Right kidney (tissue), 1 donor: ENCODE measurements at regions not wholly inside any gene's neighbourhood (a gene's known extent, or its start where the extent isn't known, plus 50 kb on each side); places are given as distances from the start of the nearest gene placed in this dataset.

Source experiments
- DNase-seq: peaks from one replicate; pipeline ENCODE4 v3.0.0-alpha.2; 2016

GRCh38 chr5:27387535-27388073 lies 349.2 kb upstream of the CDH9 start:
- DNase-seq = no peak

- no peak for DNase-seq
These were observed 343.3 kb upstream of the CDH9 start for GRCh38 chr5:27381686-27382085.

DNA sequence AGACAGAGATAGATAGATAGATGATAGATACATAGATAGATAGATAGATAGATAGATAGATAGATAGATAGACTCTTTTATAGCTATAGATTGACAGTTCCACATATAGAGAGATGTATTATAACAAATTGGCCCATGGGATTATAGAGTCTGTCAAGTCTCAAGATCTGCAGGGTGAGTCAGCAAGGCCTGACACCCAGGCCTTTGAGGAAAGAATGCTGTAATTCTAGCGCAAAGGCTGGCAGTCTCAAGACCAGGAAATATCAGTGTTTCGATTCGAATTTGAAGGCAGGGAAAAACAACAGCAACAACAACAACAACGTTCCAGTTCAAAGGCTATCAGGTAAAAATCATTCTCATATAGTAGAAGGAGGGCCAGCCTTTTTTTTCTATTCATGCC lies 339.2 kb upstream of the CDH9 start:
- no peak for DNase-seq

DNA sequence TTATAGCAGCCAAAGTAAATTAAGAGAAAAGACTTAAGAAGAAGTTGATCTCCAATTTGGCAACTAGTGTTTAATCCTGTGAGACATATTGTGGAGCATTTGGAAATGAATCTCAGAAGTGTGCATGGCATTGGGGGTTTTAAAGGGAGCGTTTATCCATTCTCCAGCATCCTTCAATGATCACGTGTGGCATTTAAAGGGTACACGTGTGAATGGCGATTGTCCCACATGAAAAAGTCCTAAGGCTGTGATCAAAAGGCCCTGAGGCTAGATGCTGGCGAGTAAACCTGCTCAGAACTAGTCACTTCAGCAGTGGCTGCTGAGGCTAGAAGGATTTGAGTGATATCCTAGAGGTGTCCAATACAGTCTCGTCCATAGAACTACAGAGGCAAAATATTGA lies 315.6 kb upstream of the CDH9 start:
- no peak for DNase-seq

DNA sequence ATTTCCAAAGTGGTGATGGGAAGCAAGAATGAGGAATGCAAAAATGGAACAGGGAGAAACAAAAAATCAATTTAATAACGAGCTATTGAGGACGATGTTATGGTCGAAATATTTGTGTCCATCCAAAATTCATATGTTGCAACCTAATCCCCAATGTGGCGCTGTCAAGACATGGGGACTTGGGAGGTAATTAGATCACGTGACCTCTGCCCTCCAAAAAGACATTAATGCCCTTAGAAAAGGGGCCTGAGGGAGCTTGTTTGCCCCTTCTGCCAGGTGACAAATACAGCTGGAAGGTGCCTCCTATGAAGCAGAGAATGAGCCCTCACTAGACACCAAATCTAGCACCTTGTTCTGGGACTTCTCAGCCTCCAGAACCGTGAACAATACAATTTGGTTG lies 315.2 kb upstream of the CDH9 start:
- no peak for DNase-seq

GRCh38 chr5:27341342-27341741 lies 303.0 kb upstream of the CDH9 start:
- DNase-seq = peak; percentile 2

GRCh38 chr5:27336817-27337216 lies 298.4 kb upstream of the CDH9 start:
- DNase-seq = no peak

GRCh38 chr5:27328480-27328879 lies 290.1 kb upstream of the CDH9 start:
- DNase-seq = no peak

DNA sequence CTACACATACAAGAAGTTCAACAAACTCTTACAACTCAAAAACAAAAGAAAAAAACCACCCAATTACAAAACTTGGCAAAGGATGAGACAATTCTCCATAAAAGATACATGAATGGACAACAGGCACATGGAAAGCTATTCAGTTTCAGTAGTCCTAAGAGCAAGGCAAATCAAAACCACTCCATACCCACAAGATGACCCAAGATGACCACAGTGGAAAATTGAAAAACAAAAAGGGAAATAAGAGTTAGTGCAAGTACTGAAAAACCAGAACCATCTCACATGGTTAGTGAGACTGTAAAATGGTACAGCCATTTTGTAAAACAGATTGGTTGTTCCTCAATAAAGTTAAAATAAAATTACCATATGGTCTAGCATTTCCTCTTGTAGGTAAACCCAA lies 287.1 kb upstream of the CDH9 start:
- no peak for DNase-seq

GRCh38 chr5:27318701-27319100 lies 280.3 kb upstream of the CDH9 start:
- no peak for DNase-seq

- no peak for DNase-seq
These were observed 277.9 kb upstream of the CDH9 start for GRCh38 chr5:27316271-27316650.

- no peak for DNase-seq
These were observed 277.2 kb upstream of the CDH9 start for GRCh38 chr5:27315363-27316270.

GRCh38 chr5:27313549-27313948 lies 275.2 kb upstream of the CDH9 start:
- DNase-seq = no peak

DNA sequence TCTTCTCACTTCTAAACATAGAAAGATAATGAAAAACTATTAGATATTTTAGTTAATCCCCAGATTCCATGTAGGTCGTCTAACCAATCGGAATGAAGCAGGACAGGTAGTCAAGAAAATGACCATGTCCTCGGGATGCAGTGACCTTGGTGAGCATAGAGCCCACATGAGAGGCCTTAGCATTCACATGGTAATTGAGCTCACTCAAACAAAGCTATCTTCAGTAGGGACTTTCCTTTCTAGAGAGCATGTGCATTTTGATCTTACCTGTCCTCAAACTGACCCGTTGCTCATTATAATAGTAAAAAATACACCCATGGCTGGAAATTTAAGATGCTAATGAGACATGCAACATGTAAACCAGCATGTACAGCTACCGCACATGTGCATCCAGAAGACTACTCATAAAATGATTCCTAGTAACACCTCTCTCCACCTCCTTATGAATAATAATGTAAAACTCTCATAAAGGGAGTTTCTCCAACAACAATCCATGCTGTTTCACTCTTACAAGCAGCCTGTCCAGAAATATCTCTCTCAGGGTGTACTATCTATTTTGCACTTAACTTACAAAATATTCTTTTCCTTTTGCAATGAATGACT lies 274.0 kb upstream of the CDH9 start:
- no peak for DNase-seq

GRCh38 chr5:27311544-27311943 lies 273.2 kb upstream of the CDH9 start:
- DNase-seq = no peak

GRCh38 chr5:27308153-27308552 lies 269.8 kb upstream of the CDH9 start:
- DNase-seq = no peak

- no peak for DNase-seq
These were observed 251.8 kb upstream of the CDH9 start for GRCh38 chr5:27290172-27290571.

- DNase-seq = no peak
These were observed 237.7 kb upstream of the CDH9 start for GRCh38 chr5:27276119-27276518.

DNA sequence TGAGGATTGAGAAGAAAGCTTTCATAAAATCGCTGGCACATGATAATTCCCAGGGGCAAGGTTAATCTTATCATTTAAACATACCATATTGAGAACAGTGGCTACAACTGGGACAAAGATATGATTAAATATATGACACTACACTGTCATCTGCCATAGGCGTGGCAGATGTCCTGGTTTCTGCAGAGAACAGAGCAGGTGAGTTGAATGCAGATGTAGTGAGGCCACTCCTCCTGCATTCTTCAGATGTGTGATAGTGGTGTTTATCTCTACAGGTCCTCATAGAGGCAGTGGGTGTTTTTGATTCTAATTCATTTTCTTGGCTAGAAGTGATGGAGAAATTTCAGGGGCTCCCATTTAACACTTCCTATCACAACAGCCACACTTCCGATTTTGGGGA lies 237.0 kb upstream of the CDH9 start:
- no peak for DNase-seq

DNA sequence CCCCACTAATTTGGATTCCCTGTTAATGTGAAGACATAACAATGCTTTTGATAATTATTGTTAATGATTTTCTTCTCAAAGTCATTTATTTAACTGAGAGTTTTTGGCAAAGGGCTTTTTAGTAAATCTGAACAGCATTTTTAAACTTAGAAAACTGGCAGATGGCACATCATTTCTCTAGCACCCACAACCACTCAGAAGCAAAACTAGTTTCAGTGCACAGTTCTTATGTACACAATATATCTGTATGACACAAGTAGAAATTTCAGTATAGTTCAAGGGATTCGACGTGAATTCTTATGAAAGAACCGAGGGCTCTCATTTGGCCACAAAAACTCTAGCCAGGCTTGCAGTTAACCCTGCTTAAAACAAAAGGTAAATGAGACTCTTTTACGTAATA lies 231.4 kb upstream of the CDH9 start:
- no peak for DNase-seq

GRCh38 chr5:27267209-27267824 lies 228.9 kb upstream of the CDH9 start:
- no peak for DNase-seq

DNA sequence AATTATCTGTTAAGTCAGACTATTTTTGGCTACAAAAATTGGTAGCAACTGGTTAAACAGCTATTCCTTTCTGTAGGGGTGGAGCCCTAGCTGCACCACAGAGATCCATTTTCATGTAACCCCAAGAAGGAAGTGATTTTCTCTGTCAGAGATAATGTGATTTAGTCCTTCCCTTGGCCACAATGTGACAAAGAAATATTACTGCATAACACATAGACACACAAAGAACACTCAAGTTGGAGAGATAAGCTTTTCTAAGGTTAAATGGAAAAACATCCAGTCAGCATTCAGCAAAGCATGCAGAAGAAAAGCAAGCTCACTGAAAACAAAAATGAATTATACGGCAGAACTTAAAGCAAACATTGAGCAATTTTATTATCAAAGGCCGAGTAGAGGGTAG lies 227.8 kb upstream of the CDH9 start:
- no peak for DNase-seq

DNA sequence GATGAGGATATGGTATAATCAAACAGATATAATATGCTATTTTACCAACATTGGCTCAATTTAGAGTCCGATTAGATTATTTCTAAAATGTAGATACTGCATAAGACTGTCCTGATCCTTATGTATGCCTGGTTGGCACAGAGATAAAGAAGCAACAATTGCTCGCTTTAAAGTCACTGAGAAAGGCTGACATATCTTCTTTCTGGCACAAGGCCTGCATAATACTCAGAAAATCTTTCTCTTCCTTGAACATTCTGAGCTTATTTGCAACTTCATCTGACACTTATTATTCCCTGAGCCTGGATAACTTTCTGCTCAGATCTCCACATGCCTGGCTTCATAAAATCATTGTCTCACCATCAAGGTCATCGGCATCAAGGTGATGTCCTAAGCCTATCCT lies 219.3 kb upstream of the CDH9 start:
- DNase-seq = no peak

GRCh38 chr5:27252911-27253310 lies 214.5 kb upstream of the CDH9 start:
- no peak for DNase-seq
